ENCODE measurements at regions not wholly inside any gene's neighbourhood (a gene's known extent, or its start where the extent isn't known, plus 50 kb on each side); places are given as distances from the start of the nearest gene placed in this dataset.
"Not testable (repeated sequence)": the region's sequence is repeated elsewhere in the genome, so short reads cannot be mapped to it uniquely, and the experiment has no call there.

- no peak for DNase-seq (ENCODE audit: low spot score)
Observed at GRCh38 chr3:140870351-140870750, 71.3 kb upstream of the SLC25A36 start.

- DNase-seq (ENCODE audit: low spot score), result no peak
Observed at GRCh38 chr3:140871022-140871421, 70.6 kb upstream of the SLC25A36 start.

GRCh38 chr3:140872165-140872564, 69.5 kb upstream of the SLC25A36 start:
- not testable (repeated sequence) for DNase-seq (ENCODE audit: low spot score)

- no peak for DNase-seq (ENCODE audit: low spot score)
Observed at GRCh38 chr3:140883428-140884040, 58.1 kb upstream of the SLC25A36 start.

GRCh38 chr3:140885697-140886096, 55.9 kb upstream of the SLC25A36 start:
- DNase-seq (ENCODE audit: low spot score), result not testable (repeated sequence)
